Fibroblast of villous mesenchyme (primary cell): ENCODE measurements at regions not wholly inside any gene's neighbourhood (a gene's known extent, or its start where the extent isn't known, plus 50 kb on each side); places are given as distances from the start of the nearest gene placed in this dataset.
"Not testable (repeated sequence)": the region's sequence is repeated elsewhere in the genome, so short reads cannot be mapped to it uniquely, and the experiment has no call there.

ENCODE experiments used
- DNase-seq: peaks from one replicate; pipeline ENCODE4 v3.0.0-alpha.2; 2010; ENCODE audit warnings: low read depth
- H3K4me3 ChIP-seq: 2 replicates; pipeline ENCODE4 v1.5.1; 2011; ENCODE audit warnings: low read depth, mild to moderate bottlenecking, low read length
- CTCF ChIP-seq: IDR thresholded peaks from 2 replicates; pipeline ENCODE4 v1.5.1; 2012; ENCODE audit warnings: low read depth, mild to moderate bottlenecking, low read length; ENCODE audit not compliant: insufficient read depth

- no peak for DNase-seq
- TF ChIP-seq CTCF = no peak
- H3K4me3 ChIP-seq = no peak overlapping the region
Observed at GRCh38 chr12:74254784-74255183, 282.9 kb upstream of the ATXN7L3B start.

GRCh38 chr12:74259199-74259598, 278.4 kb upstream of the ATXN7L3B start:
- H3K4me3 ChIP-seq = no peak overlapping the region
- TF ChIP-seq CTCF = no peak
- DNase-seq = no peak

- no peak for DNase-seq
- no peak overlapping the region for H3K4me3 ChIP-seq
- no peak for TF ChIP-seq CTCF
Observed at GRCh38 chr12:74264692-74265091, 272.9 kb upstream of the ATXN7L3B start.

- H3K4me3 ChIP-seq, DNase-seq: not testable (repeated sequence)
Observed at GRCh38 chr12:74269355-74269754, 268.3 kb upstream of the ATXN7L3B start.

- TF ChIP-seq CTCF = no peak
- no peak overlapping the region for H3K4me3 ChIP-seq
- no peak for DNase-seq
Observed at GRCh38 chr12:74280156-74280655, 257.4 kb upstream of the ATXN7L3B start.

GRCh38 chr12:74281401-74282180, 256.0 kb upstream of the ATXN7L3B start:
- H3K4me3 ChIP-seq, DNase-seq: not testable (repeated sequence)

- no peak overlapping the region for H3K4me3 ChIP-seq
- no peak for TF ChIP-seq CTCF
- DNase-seq = no peak
Observed at GRCh38 chr12:74283646-74284045, 254.0 kb upstream of the ATXN7L3B start.

- H3K4me3 ChIP-seq = no peak overlapping the region
- DNase-seq = no peak
- TF ChIP-seq CTCF = no peak
Observed at GRCh38 chr12:74285773-74286172, 251.9 kb upstream of the ATXN7L3B start.
